ENCODE measurements at regions not wholly inside any gene's neighbourhood (a gene's known extent, or its start where the extent isn't known, plus 50 kb on each side); places are given as distances from the start of the nearest gene placed in this dataset.

GRCh38 chr18:75525331-75525730 lies 97.8 kb upstream of the SMIM21 start:
- DNase-seq = no peak

DNA sequence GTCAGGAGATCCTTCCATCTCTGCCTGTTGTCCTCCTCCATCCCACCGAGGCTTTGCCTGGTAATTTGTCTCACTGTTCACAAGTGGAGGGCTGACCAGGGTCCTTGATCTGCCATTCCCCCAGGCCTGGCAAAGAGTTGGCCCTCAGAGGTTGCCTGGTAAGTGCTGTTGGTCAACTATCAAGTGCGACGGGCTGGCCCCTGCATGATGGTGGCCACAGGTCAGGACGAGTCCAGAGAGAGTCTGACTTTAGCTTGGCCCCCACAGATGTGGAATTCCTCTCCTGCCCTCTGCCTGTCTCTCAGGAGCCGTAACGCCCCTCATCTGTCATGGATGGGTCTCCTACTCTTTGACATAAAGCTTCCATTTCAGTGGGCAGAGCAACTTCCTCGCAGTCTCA lies 97.3 kb upstream of the SMIM21 start:
- DNase-seq = no peak

GRCh38 chr18:75524181-75524580 lies 96.7 kb upstream of the SMIM21 start:
- DNase-seq = no peak

DNA sequence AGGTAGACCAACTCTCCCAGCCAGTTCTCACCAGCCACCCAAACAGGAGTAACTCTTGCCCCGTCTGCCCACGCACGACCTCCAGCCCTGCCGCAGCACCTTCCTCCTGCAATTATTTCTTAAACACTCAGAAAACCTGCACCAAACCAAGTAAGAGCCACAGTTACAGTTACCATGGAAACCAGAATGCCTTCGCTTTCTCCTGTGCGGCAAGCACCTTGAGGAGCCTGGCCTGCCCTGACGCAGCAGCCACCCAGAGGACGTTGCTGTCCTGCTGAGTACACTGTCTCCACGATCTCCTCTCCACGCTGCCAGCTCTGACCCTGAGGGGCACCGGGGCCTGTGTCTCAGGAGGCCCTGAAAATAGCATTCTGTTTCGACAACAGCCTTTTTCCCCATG lies 94.3 kb upstream of the SMIM21 start:
- no peak for DNase-seq

DNA sequence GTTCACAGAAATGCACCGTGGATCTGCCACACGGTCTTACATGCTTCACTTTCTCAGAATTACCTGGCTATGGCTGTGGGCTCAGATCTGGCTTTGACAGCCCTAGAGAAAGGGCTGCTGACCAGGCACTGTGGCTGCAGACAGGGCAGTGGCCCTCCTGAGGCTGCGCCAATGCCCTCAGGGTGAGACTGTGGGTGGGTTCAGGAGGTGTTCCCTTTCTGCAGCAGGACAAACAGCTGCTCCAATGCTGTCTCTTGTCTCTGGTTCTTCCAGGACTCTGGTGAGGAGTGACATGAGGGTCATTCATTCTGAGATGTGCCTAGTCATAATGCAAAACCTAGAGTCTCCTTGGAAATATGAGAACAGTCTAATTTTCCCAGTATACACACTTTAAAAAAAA lies 90.5 kb upstream of the SMIM21 start:
- no peak for DNase-seq

- no peak for DNase-seq
Observed at GRCh38 chr18:75517286-75517685, 89.8 kb upstream of the SMIM21 start.

DNA sequence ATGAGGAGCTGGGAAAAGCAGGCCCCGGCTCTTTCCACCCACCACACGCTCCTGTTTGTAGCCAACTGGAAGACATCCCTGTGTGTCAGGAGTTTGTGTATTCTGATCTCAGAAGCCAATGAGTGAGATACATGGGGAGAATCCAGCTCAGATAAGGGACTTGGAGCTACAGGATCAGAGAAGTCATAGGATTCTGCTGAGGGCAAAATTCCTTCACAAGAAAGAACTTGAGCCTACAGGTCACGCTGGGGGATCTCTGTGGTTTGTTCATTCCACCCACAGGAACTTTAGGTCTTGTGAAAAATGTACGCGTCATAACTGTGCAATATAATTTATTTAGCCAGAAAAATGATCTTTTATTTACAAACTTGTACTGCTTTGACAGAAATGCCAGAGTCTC lies 80.1 kb upstream of the SMIM21 start:
- no peak for DNase-seq

- DNase-seq = no peak
Observed at GRCh38 chr18:75506913-75507312, 79.4 kb upstream of the SMIM21 start.

DNA sequence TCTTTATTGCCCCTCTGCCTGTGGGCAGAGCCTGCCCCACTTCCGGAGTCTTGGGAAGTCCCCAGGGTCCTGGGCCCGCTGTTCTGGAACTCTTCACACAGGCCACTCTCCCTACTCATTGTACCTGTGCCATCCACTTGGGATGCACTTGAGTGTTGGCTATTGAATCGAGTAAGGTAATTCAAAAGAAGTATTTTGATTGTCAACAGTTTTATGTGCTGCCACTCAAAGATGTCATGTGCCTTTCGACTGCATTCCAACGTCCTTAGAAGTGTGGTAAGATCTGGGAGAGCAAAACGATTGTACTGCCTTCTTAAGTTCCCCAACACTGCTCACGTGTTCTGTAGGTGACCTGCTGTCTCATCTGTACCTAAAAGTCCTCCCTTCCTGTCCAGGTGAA lies 77.0 kb upstream of the SMIM21 start:
- no peak for DNase-seq

DNA sequence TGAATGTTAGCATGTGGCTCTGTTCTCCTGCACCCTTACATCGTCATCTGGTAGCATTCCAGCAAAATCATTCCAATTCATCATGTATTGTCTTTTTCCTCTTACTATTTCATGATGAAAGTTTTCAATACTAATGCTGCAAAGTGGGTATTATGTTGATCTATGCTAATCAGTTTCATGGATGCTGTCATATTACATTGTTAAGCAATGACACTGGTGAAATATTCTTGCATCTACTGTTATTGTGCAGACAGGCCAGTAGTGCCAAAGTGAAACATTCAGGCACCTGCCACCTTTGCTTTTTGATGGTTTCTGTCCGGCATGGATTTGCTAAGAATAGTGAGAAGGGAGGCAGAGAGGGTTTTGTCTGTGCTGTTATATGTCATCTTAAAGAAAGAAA lies 76.1 kb upstream of the SMIM21 start:
- DNase-seq = no peak

DNA sequence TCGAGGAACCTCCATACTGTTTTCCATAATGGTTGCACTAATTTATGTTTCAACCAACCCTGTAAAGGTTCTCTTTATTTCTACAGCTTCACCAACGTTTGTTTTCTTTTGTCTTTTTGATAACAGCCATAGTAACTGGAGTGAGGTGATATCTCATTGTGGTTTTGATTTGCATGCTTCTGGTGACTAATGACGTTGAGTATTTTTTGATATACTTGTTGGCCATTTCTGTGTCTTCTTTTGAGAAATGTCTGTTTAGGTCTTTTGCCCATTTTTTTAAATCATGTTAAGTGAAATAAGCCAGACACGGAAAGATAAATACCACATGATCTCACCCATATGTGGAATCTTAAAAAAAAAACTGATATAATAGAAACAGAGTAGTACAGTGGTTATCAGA lies 74.8 kb upstream of the SMIM21 start:
- DNase-seq = no peak

DNA sequence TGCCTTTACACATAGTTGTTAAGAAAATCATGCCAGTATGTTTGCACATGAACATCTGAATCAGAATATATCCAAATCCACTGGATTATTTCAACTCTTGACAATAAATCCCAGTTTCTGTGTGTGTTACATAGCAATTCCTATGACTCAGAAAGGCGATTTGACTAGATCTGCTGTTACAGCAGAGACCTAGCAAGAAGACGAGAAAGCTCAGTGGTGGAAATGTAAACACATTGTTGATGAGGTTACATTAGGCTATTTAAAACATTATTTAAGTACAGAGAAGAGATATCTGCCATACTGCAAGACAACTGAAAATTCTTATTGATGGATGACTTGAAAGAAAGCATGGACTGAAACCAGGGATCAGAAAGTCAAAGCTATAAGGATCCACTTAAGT lies 73.0 kb upstream of the SMIM21 start:
- no peak for DNase-seq

DNA sequence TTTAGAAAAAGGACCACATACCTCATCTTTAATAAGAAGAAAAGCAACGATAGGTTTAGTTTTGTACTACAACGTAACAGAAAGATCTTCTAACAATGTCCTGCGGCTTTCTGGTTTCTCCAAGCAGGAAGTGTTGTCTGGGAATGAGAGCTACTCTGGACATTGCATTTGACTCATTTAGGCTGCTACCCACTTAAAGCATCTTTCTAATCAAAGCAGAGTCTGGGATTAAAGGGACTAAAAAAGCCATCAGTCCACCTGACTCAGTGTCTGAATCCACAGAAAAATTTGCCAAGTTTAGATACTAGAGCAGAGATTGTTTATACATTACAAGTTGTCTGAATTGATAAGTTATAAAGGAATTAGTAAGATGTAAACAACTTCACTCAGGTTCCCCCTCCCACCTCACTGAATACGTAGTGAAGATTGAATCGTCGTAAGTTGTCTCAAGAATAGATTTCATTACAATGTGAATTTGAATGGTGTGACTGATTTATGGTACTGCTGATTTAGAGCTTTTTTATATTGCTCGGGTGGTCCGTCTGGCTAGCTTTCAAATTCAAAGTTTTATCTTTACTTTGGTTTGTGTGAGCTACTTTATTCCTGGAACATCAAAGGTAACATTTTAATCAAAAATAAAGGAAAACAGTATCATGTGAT lies 70.2 kb upstream of the SMIM21 start:
- no peak for DNase-seq

- no peak for DNase-seq
Observed at GRCh38 chr18:75496151-75496550, 68.6 kb upstream of the SMIM21 start.

DNA sequence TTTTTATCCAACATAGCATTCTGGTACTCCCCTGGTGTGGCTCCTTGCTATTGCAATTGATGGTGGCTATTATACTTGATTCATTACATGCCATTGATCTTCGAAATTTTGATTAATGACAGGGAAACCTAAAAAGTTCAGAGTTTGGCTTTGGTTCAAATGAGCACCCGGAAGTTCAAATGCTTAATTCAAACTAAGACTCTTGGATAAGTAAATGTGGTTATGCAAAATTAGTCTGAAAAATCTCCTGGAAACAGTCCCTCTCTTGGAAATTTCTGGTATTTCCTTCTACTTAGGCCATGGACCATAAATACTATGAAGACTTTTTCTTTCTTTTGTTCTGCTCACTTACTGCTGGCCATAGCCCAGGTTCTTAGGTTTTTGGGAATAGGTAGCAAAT lies 65.3 kb upstream of the SMIM21 start:
- no peak for DNase-seq

- no peak for DNase-seq
Observed at GRCh38 chr18:75491361-75491760, 63.9 kb upstream of the SMIM21 start.

- DNase-seq = no peak
Observed at GRCh38 chr18:75489493-75490190, 62.1 kb upstream of the SMIM21 start.

DNA sequence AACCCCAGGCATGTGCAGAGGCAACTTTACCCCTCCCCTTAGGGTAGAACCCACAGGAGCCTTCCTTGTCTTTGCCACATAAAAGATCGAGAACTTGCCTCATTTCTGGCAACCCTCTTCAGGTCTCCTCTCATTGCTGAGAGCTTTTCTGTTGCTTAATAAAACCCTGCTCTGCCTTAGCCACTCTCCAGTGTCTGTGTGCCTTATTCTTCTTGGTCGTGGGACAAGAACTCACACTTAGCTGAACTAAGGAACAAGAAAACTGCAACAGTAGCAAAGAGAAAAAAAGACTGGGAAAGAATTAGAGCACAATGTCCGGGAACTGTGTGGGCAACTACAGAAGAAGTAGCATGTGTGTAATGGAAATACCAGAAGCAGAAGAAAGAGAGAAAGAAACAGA lies 56.2 kb upstream of the SMIM21 start:
- no peak for DNase-seq

DNA sequence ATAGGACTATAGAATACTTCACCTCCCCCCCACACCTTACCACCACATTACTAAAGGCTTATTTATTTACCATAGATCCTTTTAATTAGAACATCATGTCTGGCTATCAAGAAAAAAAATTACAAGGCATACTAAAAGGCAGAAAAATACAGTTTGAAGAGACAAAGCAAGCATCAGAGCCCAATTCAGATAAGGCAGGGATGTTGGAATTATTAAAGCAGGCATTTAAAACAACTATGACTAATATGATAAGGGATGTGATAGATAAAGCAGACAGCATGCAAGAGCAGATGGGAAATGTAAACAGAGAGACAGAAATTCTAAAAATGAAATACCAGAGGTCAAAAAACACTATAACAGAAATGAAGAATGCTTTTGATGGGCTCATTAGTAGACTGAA lies 55.4 kb upstream of the SMIM21 start:
- no peak for DNase-seq

DNA sequence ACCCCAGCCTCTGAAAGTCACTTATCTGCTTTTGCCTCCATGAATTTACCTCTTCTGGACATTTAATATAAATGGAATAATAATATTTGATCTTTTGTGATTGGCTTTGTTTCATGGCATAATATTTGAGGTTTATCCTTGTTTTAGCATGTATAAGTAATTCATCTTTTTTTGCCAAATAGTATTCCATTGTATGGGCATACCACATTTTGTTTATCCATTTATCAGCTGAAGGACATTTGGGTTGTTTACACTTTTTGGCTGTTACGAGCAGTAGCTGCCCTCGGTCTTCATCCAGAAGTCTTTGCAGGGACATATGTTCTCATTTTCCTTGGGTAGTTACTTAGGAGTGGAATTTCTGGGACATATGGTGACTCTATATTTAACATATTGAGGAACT lies 53.0 kb upstream of the SMIM21 start:
- DNase-seq = no peak

GRCh38 chr18:75478996-75479880 lies 51.7 kb upstream of the SMIM21 start:
- DNase-seq = no peak

GRCh38 chr18:75477900-75478299 lies 50.4 kb upstream of the SMIM21 start:
- no peak for DNase-seq

All from stimulated activated CD4-positive, alpha-beta T cell treated with anti-CD3 and anti-CD28 coated beads, Interleukin-4, amount 100 ng/mL, for 1 hour (primary cell).